ENCODE measurements at regions not wholly inside any gene's neighbourhood (a gene's known extent, or its start where the extent isn't known, plus 50 kb on each side); places are given as distances from the start of the nearest gene placed in this dataset.

- no peak for TF ChIP-seq CTCF (IDR thresholded peaks at IDR 0.05; ENCODE audit: borderline replicate concordance, insufficient read depth, low read depth, low read length)
Measured at GRCh38 chr10:120392245-120392644, 64.8 kb upstream of the PLPP4 start.

GRCh38 chr10:120392671-120393079 is 64.4 kb upstream of the PLPP4 start:
- no peak for TF ChIP-seq CTCF (IDR thresholded peaks at IDR 0.05; ENCODE audit: borderline replicate concordance, insufficient read depth, low read depth, low read length)
- no peak overlapping the region for H3K4me3 ChIP-seq (ENCODE audit: low read depth, low read length)

More at GRCh38 chr10:120392245-120392644, 64.8 kb upstream of the PLPP4 start:
- H3K4me3 ChIP-seq (ENCODE audit: low read depth, low read length): no peak overlapping the region

- no peak for TF ChIP-seq CTCF (IDR thresholded peaks at IDR 0.05; ENCODE audit: borderline replicate concordance, insufficient read depth, low read depth, low read length)
- no peak overlapping the region for H3K4me3 ChIP-seq (ENCODE audit: low read depth, low read length)
Measured at GRCh38 chr10:120394446-120394845, 62.6 kb upstream of the PLPP4 start.

- no peak overlapping the region for H3K4me3 ChIP-seq (ENCODE audit: low read depth, low read length)
- TF ChIP-seq CTCF (IDR thresholded peaks at IDR 0.05; ENCODE audit: borderline replicate concordance, insufficient read depth, low read depth, low read length): no peak
Measured at GRCh38 chr10:120396228-120396627, 60.8 kb upstream of the PLPP4 start.

- no peak overlapping the region for H3K4me3 ChIP-seq (ENCODE audit: low read depth, low read length)
- TF ChIP-seq CTCF (IDR thresholded peaks at IDR 0.05; ENCODE audit: borderline replicate concordance, insufficient read depth, low read depth, low read length): no peak
Measured at GRCh38 chr10:120398180-120398579, 58.8 kb upstream of the PLPP4 start.

- no peak for TF ChIP-seq CTCF (IDR thresholded peaks at IDR 0.05; ENCODE audit: borderline replicate concordance, insufficient read depth, low read depth, low read length)
- no peak overlapping the region for H3K4me3 ChIP-seq (ENCODE audit: low read depth, low read length)
Measured at GRCh38 chr10:120400601-120401000, 56.4 kb upstream of the PLPP4 start.

GRCh38 chr10:120402147-120402766 is 54.8 kb upstream of the PLPP4 start:
- no peak overlapping the region for H3K4me3 ChIP-seq (ENCODE audit: low read depth, low read length)
- no peak for TF ChIP-seq CTCF (IDR thresholded peaks at IDR 0.05; ENCODE audit: borderline replicate concordance, insufficient read depth, low read depth, low read length)
